KMS-11 (cell line): ENCODE measurements at regions not wholly inside any gene's neighbourhood (a gene's known extent, or its start where the extent isn't known, plus 50 kb on each side); places are given as distances from the start of the nearest gene placed in this dataset.

ENCODE experiments used
- H2AFZ ChIP-seq: fragments of 200-600 bp; sonication (generic); 2 replicates; pipeline ENCODE4 v1.6.1; 2016; ENCODE audit warnings: antibody characterized with exemption, mixed run types, low read depth
- H3K27ac ChIP-seq: fragments of 200-600 bp; sonication (generic); 2 replicates; pipeline ENCODE4 v1.6.1; 2016; ENCODE audit warnings: mild to moderate bottlenecking, mixed run types
- H3K27me3 ChIP-seq: fragments of 200-600 bp; sonication (generic); 2 replicates; pipeline ENCODE4 v1.6.1; 2017; ENCODE audit warnings: mild to moderate bottlenecking, low read depth, mixed run types, moderate library complexity; ENCODE audit not compliant: insufficient read depth
- H3K36me3 ChIP-seq: fragments of 200-600 bp; sonication (generic); 2 replicates; pipeline ENCODE4 v1.6.1; 2017; ENCODE audit warnings: mild to moderate bottlenecking, mixed run types; ENCODE audit not compliant: insufficient read depth
- H3K4me1 ChIP-seq: fragments of 200-600 bp; sonication (generic); 2 replicates; pipeline ENCODE4 v1.6.1; 2016; ENCODE audit warnings: mild to moderate bottlenecking, low read depth, mixed run types; ENCODE audit not compliant: poor library complexity, severe bottlenecking
- H3K4me2 ChIP-seq: fragments of 200-600 bp; sonication (generic); 2 replicates; pipeline ENCODE4 v1.7.0; 2016; ENCODE audit warnings: mild to moderate bottlenecking, mixed run types
- H3K4me3 ChIP-seq: fragments of 200-600 bp; sonication (generic); IDR thresholded peaks from 2 replicates; pipeline ENCODE4 v1.6.1; 2017; ENCODE audit warnings: low read depth, low read length, mixed read lengths; ENCODE audit not compliant: insufficient read depth
- H3K79me2 ChIP-seq: fragments of 200-600 bp; sonication (generic); 2 replicates; pipeline ENCODE4 v1.6.1; 2016; ENCODE audit warnings: low read depth, mixed run types; ENCODE audit not compliant: insufficient read depth
- H3K9ac ChIP-seq: fragments of 200-600 bp; sonication (generic); 2 replicates; pipeline ENCODE4 v1.6.1; 2016; ENCODE audit warnings: mild to moderate bottlenecking, mixed run types
- H4K20me1 ChIP-seq: fragments of 200-600 bp; sonication (generic); 2 replicates; pipeline ENCODE4 v1.6.1; 2016; ENCODE audit warnings: mild to moderate bottlenecking, mixed run types; ENCODE audit not compliant: insufficient read depth
- CTCF ChIP-seq: fragments of 200-600 bp; sonication (generic); conservative IDR thresholded peaks from 2 replicates; pipeline ENCODE4 v1.6.1; 2017; ENCODE audit warnings: low read depth, mild to moderate bottlenecking, antibody characterized with exemption, low read length, moderate library complexity, mixed read lengths

GRCh38 chr15:88400084-88400483 lies 67.1 kb downstream of the MRPL46 start:
- H3K4me3 ChIP-seq, result no peak overlapping the region
- no peaks in the 10 kb centered on the region for H3K36me3 ChIP-seq
- no peak for TF ChIP-seq CTCF
- H3K4me2 ChIP-seq, result no peak overlapping the region
- no peaks in the 10 kb centered on the region for H4K20me1 ChIP-seq
- no peak overlapping the region for H3K27ac ChIP-seq
- H3K4me1 ChIP-seq, result no peaks in the 10 kb centered on the region
- no peak overlapping the region for H2AFZ ChIP-seq
- H3K27me3 ChIP-seq, result no peaks in the 10 kb centered on the region
- H3K79me2 ChIP-seq, result no peaks in the 10 kb centered on the region
- no peak overlapping the region for H3K9ac ChIP-seq

GRCh38 chr15:88399021-88399685 lies 68.0 kb downstream of the MRPL46 start:
- Histone ChIP-seq H3K4me3 (no peak overlapping the region), H2AFZ (no peak overlapping the region), H3K4me1 (no peaks in the 10 kb centered on the region), H3K4me2 (no peak overlapping the region), H3K79me2 (no peaks in the 10 kb centered on the region), H3K27me3 (no peaks in the 10 kb centered on the region), H4K20me1 (no peaks in the 10 kb centered on the region), H3K36me3 (no peaks in the 10 kb centered on the region), H3K9ac (no peak overlapping the region), H3K27ac (no peak overlapping the region)
- TF ChIP-seq CTCF, result no peak

GRCh38 chr15:88398011-88398410 lies 69.2 kb downstream of the MRPL46 start:
- Histone ChIP-seq H3K4me1 (no peaks in the 10 kb centered on the region), H3K4me2 (no peak overlapping the region)

GRCh38 chr15:88397506-88397905 lies 69.7 kb downstream of the MRPL46 start:
- Histone ChIP-seq H3K4me3 (no peak overlapping the region), H3K27ac (no peak overlapping the region), H3K27me3 (no peaks in the 10 kb centered on the region), H3K79me2 (no peaks in the 10 kb centered on the region), H3K4me1 (no peaks in the 10 kb centered on the region), H3K9ac (no peak overlapping the region), H4K20me1 (no peaks in the 10 kb centered on the region), H3K4me2 (no peak overlapping the region), H2AFZ (no peak overlapping the region), H3K36me3 (no peaks in the 10 kb centered on the region)
- no peak for TF ChIP-seq CTCF

More at GRCh38 chr15:88398011-88398410, 69.2 kb downstream of the MRPL46 start:
- Histone ChIP-seq H3K36me3 (no peaks in the 10 kb centered on the region), H3K9ac (no peak overlapping the region), H3K27me3 (no peaks in the 10 kb centered on the region), H4K20me1 (no peaks in the 10 kb centered on the region), H3K4me3 (no peak overlapping the region), H2AFZ (no peak overlapping the region), H3K79me2 (no peaks in the 10 kb centered on the region), H3K27ac (no peak overlapping the region)
- TF ChIP-seq CTCF, result no peak
